ENCODE measurements at regions not wholly inside any gene's neighbourhood (a gene's known extent, or its start where the extent isn't known, plus 50 kb on each side); places are given as distances from the start of the nearest gene placed in this dataset.

- DNase-seq (ENCODE audit: low read depth), result no peak
Measured at GRCh38 chr3:64748244-64748904, 60.6 kb upstream of the ADAMTS9 start.

GRCh38 chr3:64747679-64748078, 59.9 kb upstream of the ADAMTS9 start:
- DNase-seq (ENCODE audit: low read depth), result no peak

- no peak for DNase-seq (ENCODE audit: low read depth)
Measured at GRCh38 chr3:64743887-64744243, 56.1 kb upstream of the ADAMTS9 start.

GRCh38 chr3:64743156-64743886, 55.5 kb upstream of the ADAMTS9 start:
- no peak for DNase-seq (ENCODE audit: low read depth)

- DNase-seq (ENCODE audit: low read depth), result no peak
Measured at GRCh38 chr3:64741341-64741740, 53.5 kb upstream of the ADAMTS9 start.

GRCh38 chr3:64739971-64740631, 52.3 kb upstream of the ADAMTS9 start:
- DNase-seq (ENCODE audit: low read depth), result no peak
